ENCODE measurements at regions not wholly inside any gene's neighbourhood (a gene's known extent, or its start where the extent isn't known, plus 50 kb on each side); places are given as distances from the start of the nearest gene placed in this dataset.

- Histone ChIP-seq H3K27ac (ENCODE audit: extremely low read length, insufficient read depth, low read length) (no peak overlapping the region), H3K36me3 (replicated peaks in 1 of 2; ENCODE audit: control insufficient read depth in 1 of 2, insufficient read depth in 2 of 2, low read length in 2 of 2) (no peaks in the 10 kb centered on the region), H4K20me1 (ENCODE audit: insufficient read depth, low read length) (no peaks in the 10 kb centered on the region), H3K4me2 (ENCODE audit: low read depth, low read length) (no peak overlapping the region), H3K4me1 (ENCODE audit: insufficient read depth, low read length) (no peaks in the 10 kb centered on the region), H3K9ac (ENCODE audit: insufficient read depth, low read depth, low read length) (no peak overlapping the region), H3K79me2 (ENCODE audit: insufficient read depth, low read length) (no peaks in the 10 kb centered on the region), H2AFZ (ENCODE audit: low read length) (no peak overlapping the region), H3K4me3 (replicated peaks in 1 of 3; ENCODE audit: insufficient read depth in 1 of 3, low read depth in 2 of 3, low read length in 3 of 3) (no peak overlapping the region), H3K27me3 (ENCODE audit: control insufficient read depth in 1 of 2, insufficient read depth in 2 of 2, low read length in 2 of 2) (peaks cover 2 to 18% of the 10 kb centered on the region in 2 experiments; a peak in 4 of 5 replicates), H3K9me3 (ENCODE audit: low read length) (peaks cover 5% of the 10 kb centered on the region; the same call in 1 of the 2 replicates)
- in situ Hi-C loops (cut with HindIII; ENCODE audit: extremely low pct_ligation_motif_present, low pct_unique_long_range_greater_than_20kb) (no loop called here), intact Hi-C loops (cut with micrococcal nuclease; ENCODE audit: unreplicated experiment) (no loop called here)
- CTCF ChIA-PET (ENCODE audit: low intra/inter-chr PET ratio, low total read pairs), result no interaction called here
- ATAC-seq (no peak), FAIRE-seq (no peak), DNase-seq (ENCODE audit: low spot score) (no peak)
- POLR2A ChIA-PET, result no interaction called here
- 32% methylated on average over 8 of the region's 18 CpGs for WGBS (ENCODE audit: low lambda C conversion rate)
- no peak for TF ChIP-seq KLF13 (CRISPR knock-in tag; IDR thresholded peaks at IDR 0.05)
- no peak for TF ChIP-seq CBFB (CRISPR knock-in tag; IDR thresholded peaks at IDR 0.05)
- TF ChIP-seq, protein P1, sequence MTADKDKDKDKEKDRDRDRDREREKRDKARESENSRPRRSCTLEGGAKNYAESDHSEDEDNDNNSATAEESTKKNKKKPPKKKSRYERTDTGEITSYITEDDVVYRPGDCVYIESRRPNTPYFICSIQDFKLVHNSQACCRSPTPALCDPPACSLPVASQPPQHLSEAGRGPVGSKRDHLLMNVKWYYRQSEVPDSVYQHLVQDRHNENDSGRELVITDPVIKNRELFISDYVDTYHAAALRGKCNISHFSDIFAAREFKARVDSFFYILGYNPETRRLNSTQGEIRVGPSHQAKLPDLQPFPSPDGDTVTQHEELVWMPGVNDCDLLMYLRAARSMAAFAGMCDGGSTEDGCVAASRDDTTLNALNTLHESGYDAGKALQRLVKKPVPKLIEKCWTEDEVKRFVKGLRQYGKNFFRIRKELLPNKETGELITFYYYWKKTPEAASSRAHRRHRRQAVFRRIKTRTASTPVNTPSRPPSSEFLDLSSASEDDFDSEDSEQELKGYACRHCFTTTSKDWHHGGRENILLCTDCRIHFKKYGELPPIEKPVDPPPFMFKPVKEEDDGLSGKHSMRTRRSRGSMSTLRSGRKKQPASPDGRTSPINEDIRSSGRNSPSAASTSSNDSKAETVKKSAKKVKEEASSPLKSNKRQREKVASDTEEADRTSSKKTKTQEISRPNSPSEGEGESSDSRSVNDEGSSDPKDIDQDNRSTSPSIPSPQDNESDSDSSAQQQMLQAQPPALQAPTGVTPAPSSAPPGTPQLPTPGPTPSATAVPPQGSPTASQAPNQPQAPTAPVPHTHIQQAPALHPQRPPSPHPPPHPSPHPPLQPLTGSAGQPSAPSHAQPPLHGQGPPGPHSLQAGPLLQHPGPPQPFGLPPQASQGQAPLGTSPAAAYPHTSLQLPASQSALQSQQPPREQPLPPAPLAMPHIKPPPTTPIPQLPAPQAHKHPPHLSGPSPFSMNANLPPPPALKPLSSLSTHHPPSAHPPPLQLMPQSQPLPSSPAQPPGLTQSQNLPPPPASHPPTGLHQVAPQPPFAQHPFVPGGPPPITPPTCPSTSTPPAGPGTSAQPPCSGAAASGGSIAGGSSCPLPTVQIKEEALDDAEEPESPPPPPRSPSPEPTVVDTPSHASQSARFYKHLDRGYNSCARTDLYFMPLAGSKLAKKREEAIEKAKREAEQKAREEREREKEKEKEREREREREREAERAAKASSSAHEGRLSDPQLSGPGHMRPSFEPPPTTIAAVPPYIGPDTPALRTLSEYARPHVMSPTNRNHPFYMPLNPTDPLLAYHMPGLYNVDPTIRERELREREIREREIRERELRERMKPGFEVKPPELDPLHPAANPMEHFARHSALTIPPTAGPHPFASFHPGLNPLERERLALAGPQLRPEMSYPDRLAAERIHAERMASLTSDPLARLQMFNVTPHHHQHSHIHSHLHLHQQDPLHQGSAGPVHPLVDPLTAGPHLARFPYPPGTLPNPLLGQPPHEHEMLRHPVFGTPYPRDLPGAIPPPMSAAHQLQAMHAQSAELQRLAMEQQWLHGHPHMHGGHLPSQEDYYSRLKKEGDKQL (CRISPR knock-in tag; IDR thresholded peaks at IDR 0.05; ENCODE audit: low read depth), result no peak
- no peak for TF ChIP-seq ELF3 (CRISPR knock-in tag; IDR thresholded peaks at IDR 0.05)
- no peak for TF ChIP-seq ZNF704 (CRISPR knock-in tag; IDR thresholded peaks at IDR 0.05; ENCODE audit: borderline replicate concordance)
- no TSS peak for BruUV-seq (replicated peaks)
Measured at GRCh38 chr7:156318426-156318825, 322.1 kb upstream of the RNF32 start.

Measured in HepG2 (cell line).